ENCODE measurements at regions not wholly inside any gene's neighbourhood (a gene's known extent, or its start where the extent isn't known, plus 50 kb on each side); places are given as distances from the start of the nearest gene placed in this dataset.

GRCh38 chr1:4407851-4408250 lies 246.6 kb upstream of the AJAP1 start:
- peaks cover 5% of the 10 kb centered on the region for H3K27me3 ChIP-seq (ENCODE audit: low read depth)
- DNase-seq = no peak
- no peak for ATAC-seq
- no peak overlapping the region for H3K4me3 ChIP-seq
- TF ChIP-seq CTCF (IDR thresholded peaks at IDR 0.05) = no peak
- no peaks in the 10 kb centered on the region for H3K9me3 ChIP-seq
- intact Hi-C loops (cut with DNase I) = no loop called here
- H3K27ac ChIP-seq = no peak overlapping the region
- no peaks in the 10 kb centered on the region for H3K36me3 ChIP-seq
- no peaks in the 10 kb centered on the region for H3K4me1 ChIP-seq

- DNase-seq = no peak
- intact Hi-C loops (cut with DNase I) = no loop called here
- H3K4me1 ChIP-seq = no peaks in the 10 kb centered on the region
Observed at GRCh38 chr1:4408380-4408779, 246.0 kb upstream of the AJAP1 start.

GRCh38 chr1:4411862-4412261 lies 242.5 kb upstream of the AJAP1 start:
- Histone ChIP-seq H3K9me3 (no peaks in the 10 kb centered on the region), H3K27ac (no peak overlapping the region), H3K36me3 (no peaks in the 10 kb centered on the region), H3K27me3 (ENCODE audit: low read depth) (peaks cover 5% of the 10 kb centered on the region), H3K4me1 (no peaks in the 10 kb centered on the region), H3K4me3 (no peak overlapping the region)
- no peak for TF ChIP-seq CTCF (IDR thresholded peaks at IDR 0.05)
- no peak for ATAC-seq
- no peak for DNase-seq
- intact Hi-C loops (cut with DNase I) = no loop called here

More at GRCh38 chr1:4408380-4408779, 246.0 kb upstream of the AJAP1 start:
- Histone ChIP-seq H3K4me3 (no peak overlapping the region), H3K27ac (no peak overlapping the region), H3K9me3 (no peaks in the 10 kb centered on the region), H3K27me3 (ENCODE audit: low read depth) (peaks cover 5% of the 10 kb centered on the region), H3K36me3 (no peaks in the 10 kb centered on the region)
- ATAC-seq = no peak
- no peak for TF ChIP-seq CTCF (IDR thresholded peaks at IDR 0.05)

GRCh38 chr1:4415476-4415875 lies 238.9 kb upstream of the AJAP1 start:
- no peaks in the 10 kb centered on the region for H3K4me1 ChIP-seq
- intact Hi-C loops (cut with DNase I) = no loop called here
- H3K4me3 ChIP-seq = no peak overlapping the region
- H3K27me3 ChIP-seq (ENCODE audit: low read depth) = no peaks in the 10 kb centered on the region
- no peak for ATAC-seq
- H3K36me3 ChIP-seq = no peaks in the 10 kb centered on the region
- TF ChIP-seq CTCF (IDR thresholded peaks at IDR 0.05) = no peak
- H3K27ac ChIP-seq = no peak overlapping the region
- no peaks in the 10 kb centered on the region for H3K9me3 ChIP-seq
- no peak for DNase-seq

- H3K27ac ChIP-seq = no peak overlapping the region
- H3K36me3 ChIP-seq = no peaks in the 10 kb centered on the region
- intact Hi-C loops (cut with DNase I) = no loop called here
- DNase-seq (no peak), ATAC-seq (no peak)
- no peaks in the 10 kb centered on the region for H3K9me3 ChIP-seq
- H3K4me3 ChIP-seq = no peak overlapping the region
- TF ChIP-seq CTCF (IDR thresholded peaks at IDR 0.05) = no peak
- H3K4me1 ChIP-seq = no peaks in the 10 kb centered on the region
- H3K27me3 ChIP-seq (ENCODE audit: low read depth) = no peaks in the 10 kb centered on the region
Observed at GRCh38 chr1:4416189-4416588, 238.2 kb upstream of the AJAP1 start.

- no peak overlapping the region for H3K27ac ChIP-seq
- intact Hi-C loops (cut with DNase I) = no loop called here
- no peaks in the 10 kb centered on the region for H3K4me1 ChIP-seq
- ATAC-seq (no peak), DNase-seq (no peak)
- H3K36me3 ChIP-seq = no peaks in the 10 kb centered on the region
- H3K4me3 ChIP-seq = no peak overlapping the region
- H3K9me3 ChIP-seq = no peaks in the 10 kb centered on the region
- no peaks in the 10 kb centered on the region for H3K27me3 ChIP-seq (ENCODE audit: low read depth)
- TF ChIP-seq CTCF (IDR thresholded peaks at IDR 0.05) = no peak
Observed at GRCh38 chr1:4418021-4418420, 236.4 kb upstream of the AJAP1 start.

Data from lower lobe of right lung (tissue), 2 donors.